ENCODE measurements at regions not wholly inside any gene's neighbourhood (a gene's known extent, or its start where the extent isn't known, plus 50 kb on each side); places are given as distances from the start of the nearest gene placed in this dataset.
"Not testable (repeated sequence)": the region's sequence is repeated elsewhere in the genome, so short reads cannot be mapped to it uniquely, and the experiment has no call there.

GRCh38 chr3:84236261-84236660 lies 722.5 kb upstream of the CADM2 start:
- no peak for DNase-seq (ENCODE audit: low read depth in 2 of 2)

GRCh38 chr3:84245789-84246188 lies 713.0 kb upstream of the CADM2 start:
- DNase-seq (ENCODE audit: low read depth in 2 of 2), result no peak

- no peak for DNase-seq (ENCODE audit: low read depth in 2 of 2)
Measured at GRCh38 chr3:84260596-84260995, 698.2 kb upstream of the CADM2 start.

- DNase-seq (ENCODE audit: low read depth in 2 of 2), result no peak
Measured at GRCh38 chr3:84265768-84266167, 693.0 kb upstream of the CADM2 start.

GRCh38 chr3:84275532-84275931 lies 683.3 kb upstream of the CADM2 start:
- no peak for DNase-seq (ENCODE audit: low read depth in 2 of 2)

GRCh38 chr3:84277562-84278224 lies 681.1 kb upstream of the CADM2 start:
- no peak for DNase-seq (ENCODE audit: low read depth in 2 of 2)

- no peak for DNase-seq (ENCODE audit: low read depth in 2 of 2)
Measured at GRCh38 chr3:84292128-84292527, 666.7 kb upstream of the CADM2 start.

- no peak for DNase-seq (ENCODE audit: low read depth in 2 of 2)
Measured at GRCh38 chr3:84299329-84299728, 659.5 kb upstream of the CADM2 start.

- no peak for DNase-seq (ENCODE audit: low read depth in 2 of 2)
Measured at GRCh38 chr3:84304214-84304613, 654.6 kb upstream of the CADM2 start.

- no peak for DNase-seq (ENCODE audit: low read depth in 2 of 2)
Measured at GRCh38 chr3:84307339-84307738, 651.5 kb upstream of the CADM2 start.

- no peak for DNase-seq (ENCODE audit: low read depth in 2 of 2)
Measured at GRCh38 chr3:84308379-84308778, 650.4 kb upstream of the CADM2 start.

GRCh38 chr3:84318273-84318809 lies 640.4 kb upstream of the CADM2 start:
- DNase-seq (ENCODE audit: low read depth in 2 of 2), result no peak

- DNase-seq (ENCODE audit: low read depth in 2 of 2), result not testable (repeated sequence)
Measured at GRCh38 chr3:84365563-84366278, 593.1 kb upstream of the CADM2 start.
